Sigmoid colon (tissue), 6 donors: ENCODE measurements at regions not wholly inside any gene's neighbourhood (a gene's known extent, or its start where the extent isn't known, plus 50 kb on each side); places are given as distances from the start of the nearest gene placed in this dataset.

Experiments used
- DNase-seq: peaks from one replicate; pipeline ENCODE4 v3.0.0-alpha.2; 2019
- H3K27ac ChIP-seq, 4 donors: fragments of 200-600 bp; sonication (generic); one replicate each; pipeline ENCODE4 v1.5.1; 2016 to 2019; ENCODE audit warnings: mild to moderate bottlenecking in 1 of 4
- H3K27me3 ChIP-seq, 3 donors: fragments of 200-600 bp; sonication (generic); one replicate each; pipeline ENCODE4 v1.5.1; 2019; ENCODE audit warnings: mild to moderate bottlenecking in 1 of 3
- H3K36me3 ChIP-seq, 4 donors: fragments of 200-600 bp; sonication (generic); one replicate each; pipeline ENCODE4 v1.5.1; 2016 to 2019
- H3K4me1 ChIP-seq, 4 donors: fragments of 200-600 bp; sonication (generic); one replicate each; pipeline ENCODE4 v1.5.1; 2017 to 2019
- H3K4me3 ChIP-seq, 4 donors: fragments of 200-600 bp; sonication (generic); one replicate each; pipeline ENCODE4 v1.5.1; 2017 to 2019; ENCODE audit warnings: mild to moderate bottlenecking in 2 of 4, moderate library complexity in 1 of 4
- H3K9me3 ChIP-seq, 4 donors: fragments of 200-600 bp in 3 of 4; sonication (generic) in 3 of 4; one replicate each; pipeline versions ENCODE4 v1.5.1 to v1.6.1; 2013 to 2019
- EP300 ChIP-seq, 4 donors: sonication (generic); formaldehyde crosslinking; IDR thresholded peaks; one replicate each; pipeline ENCODE4 v1.6.1; 2017; ENCODE audit warnings: antibody characterized with exemption in 4 of 4
- POLR2A ChIP-seq, 2 donors: fragments of 450-650 bp; IDR thresholded peaks; one replicate each; pipeline ENCODE4 v1.6.1; 2016; ENCODE audit warnings: antibody characterized with exemption in 2 of 2, mild to moderate bottlenecking in 2 of 2, moderate library complexity in 2 of 2
- POLR2AphosphoS5 ChIP-seq, 4 donors: sonication (generic); formaldehyde crosslinking; IDR thresholded peaks; one replicate each; pipeline ENCODE4 v1.6.1; 2017; ENCODE audit warnings: antibody characterized with exemption in 4 of 4
- WGBS, 2 donors: extraction: QIAGEN DNeasy Blood & Tissue Kit; methylation state at CpG; one replicate each; pipeline ENCODE4 v1.1.7; 2013; 5-methylcytosine and 5-hydroxymethylcytosine counted together
- intact Hi-C: fragments of 100-400 bp; cut with DNase I; formaldehyde crosslinking; loops from one replicate; pipeline ENCODE4 v1.15.1; 2023
- TF ChIP-seq, protein P1 (sequence below), 4 experiments: fragments of 450-650 bp in 3 of 4; fragments of 200-600 bp in 1 of 4; IDR thresholded peaks; one replicate each; pipeline ENCODE4 v1.5.1; 2016 to 2019; ENCODE audit warnings: antibody characterized with exemption in 4 of 4, mild to moderate bottlenecking in 3 of 4, moderate library complexity in 2 of 4
- donor health status: healthy with polysubstance abuse.
- donor health status: healthy.

DNA sequence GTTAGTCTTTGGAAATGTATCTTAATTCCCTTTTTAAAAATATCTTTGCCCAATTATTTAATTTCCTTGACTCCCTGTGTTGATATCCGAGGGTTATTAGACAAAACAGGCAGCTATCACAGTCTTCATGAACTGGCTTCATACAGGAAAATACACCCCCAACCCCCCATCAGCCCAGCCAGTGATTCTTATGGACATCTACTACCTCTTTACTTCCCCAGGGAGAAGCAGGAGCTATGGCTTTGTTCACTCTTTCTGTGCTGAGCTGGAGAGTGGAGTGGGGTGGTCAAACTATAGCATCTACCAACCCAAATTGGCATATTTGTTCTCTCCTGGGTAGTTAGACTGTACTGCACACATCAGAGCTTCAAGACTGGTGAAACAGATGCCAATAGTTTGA is 134.4 kb upstream of the SLC38A2 start:
- Histone ChIP-seq H3K4me3 (no peak overlapping the region), H3K4me1 (no peaks in the 10 kb centered on the region), H3K9me3 (peaks cover 0 to 7% (median 2%) of the 10 kb centered on the region in 4 donors), H3K27me3 (no peaks in the 10 kb centered on the region), H3K36me3 (no peaks in the 10 kb centered on the region), H3K27ac (no peak overlapping the region)
- WGBS, 2 donors, result 87 to 96% methylated on average over 1 of the region's 1 CpG
- intact Hi-C loops, result no loop called here
- no peak for TF ChIP-seq POLR2AphosphoS5 (IDR thresholded peaks at IDR 0.05)
- no peak for TF ChIP-seq POLR2A (IDR thresholded peaks at IDR 0.05)
- TF ChIP-seq EP300 (IDR thresholded peaks at IDR 0.05), result no peak
- TF ChIP-seq, protein P1, sequence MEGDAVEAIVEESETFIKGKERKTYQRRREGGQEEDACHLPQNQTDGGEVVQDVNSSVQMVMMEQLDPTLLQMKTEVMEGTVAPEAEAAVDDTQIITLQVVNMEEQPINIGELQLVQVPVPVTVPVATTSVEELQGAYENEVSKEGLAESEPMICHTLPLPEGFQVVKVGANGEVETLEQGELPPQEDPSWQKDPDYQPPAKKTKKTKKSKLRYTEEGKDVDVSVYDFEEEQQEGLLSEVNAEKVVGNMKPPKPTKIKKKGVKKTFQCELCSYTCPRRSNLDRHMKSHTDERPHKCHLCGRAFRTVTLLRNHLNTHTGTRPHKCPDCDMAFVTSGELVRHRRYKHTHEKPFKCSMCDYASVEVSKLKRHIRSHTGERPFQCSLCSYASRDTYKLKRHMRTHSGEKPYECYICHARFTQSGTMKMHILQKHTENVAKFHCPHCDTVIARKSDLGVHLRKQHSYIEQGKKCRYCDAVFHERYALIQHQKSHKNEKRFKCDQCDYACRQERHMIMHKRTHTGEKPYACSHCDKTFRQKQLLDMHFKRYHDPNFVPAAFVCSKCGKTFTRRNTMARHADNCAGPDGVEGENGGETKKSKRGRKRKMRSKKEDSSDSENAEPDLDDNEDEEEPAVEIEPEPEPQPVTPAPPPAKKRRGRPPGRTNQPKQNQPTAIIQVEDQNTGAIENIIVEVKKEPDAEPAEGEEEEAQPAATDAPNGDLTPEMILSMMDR (IDR thresholded peaks at IDR 0.05), result no peak
- DNase-seq, result no peak

DNA sequence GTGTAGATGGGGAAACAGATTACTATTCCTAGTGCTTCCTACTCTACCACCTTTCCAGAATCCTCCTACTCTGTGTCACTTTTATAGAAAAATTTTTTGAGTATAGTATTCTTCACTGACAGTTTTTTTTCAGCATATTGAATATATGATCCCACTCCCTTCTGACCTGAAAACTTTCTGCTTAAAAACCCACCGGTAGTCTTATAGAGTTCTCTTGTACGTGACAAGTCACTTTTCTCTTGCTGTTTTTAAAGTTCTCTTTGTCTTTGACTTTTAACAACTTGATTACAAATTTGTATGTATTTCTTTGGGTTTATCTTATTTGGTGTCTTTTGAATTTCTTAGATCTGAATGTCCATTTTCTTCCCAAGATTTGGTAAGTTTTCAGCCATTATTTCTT is 133.6 kb upstream of the SLC38A2 start:
- Histone ChIP-seq H3K9me3 (peaks cover 0 to 7% (median 2%) of the 10 kb centered on the region in 4 donors), H3K27ac (no peak overlapping the region), H3K27me3 (no peaks in the 10 kb centered on the region), H3K4me1 (no peaks in the 10 kb centered on the region), H3K36me3 (no peaks in the 10 kb centered on the region), H3K4me3 (no peak overlapping the region)
- no peak for DNase-seq
- 96 to 99% methylated on average over 2 of the region's 2 CpGs for WGBS, 2 donors
- TF ChIP-seq POLR2A (IDR thresholded peaks at IDR 0.05), result no peak
- TF ChIP-seq EP300 (IDR thresholded peaks at IDR 0.05), result no peak
- TF ChIP-seq, protein P1 (IDR thresholded peaks at IDR 0.05), result no peak
- no peak for TF ChIP-seq POLR2AphosphoS5 (IDR thresholded peaks at IDR 0.05)
- intact Hi-C loops, result no loop called here

DNA sequence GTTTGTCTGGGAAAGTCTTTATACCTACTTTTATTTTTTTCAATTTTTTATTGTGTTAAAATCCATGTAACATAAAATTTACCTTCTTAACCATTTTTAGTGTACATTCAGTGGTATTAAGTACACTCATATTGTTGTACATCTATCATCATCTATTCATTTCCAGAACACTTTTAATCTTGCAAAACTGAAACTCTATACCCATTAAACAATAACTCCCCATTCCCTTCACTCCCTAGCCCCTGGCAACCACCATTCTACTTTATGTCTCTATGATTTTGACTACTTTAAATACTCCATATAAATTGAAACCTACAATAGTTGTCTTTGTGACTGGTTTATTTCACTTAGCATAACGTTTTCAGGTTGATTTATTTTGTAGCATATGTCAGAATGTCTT is 131.9 kb upstream of the SLC38A2 start:
- H3K9me3 ChIP-seq, result peaks cover 0 to 7% (median 2%) of the 10 kb centered on the region in 4 donors
- WGBS, 2 donors, result 62 to 72% methylated on average over 1 of the region's 1 CpG
- H3K27me3 ChIP-seq, result no peaks in the 10 kb centered on the region
- H3K4me1 ChIP-seq, result no peaks in the 10 kb centered on the region
- TF ChIP-seq EP300 (IDR thresholded peaks at IDR 0.05) (no peak), POLR2AphosphoS5 (IDR thresholded peaks at IDR 0.05) (no peak)
- TF ChIP-seq, protein P1 (IDR thresholded peaks at IDR 0.05), result no peak
- H3K4me3 ChIP-seq, result no peak overlapping the region
- no peak overlapping the region for H3K27ac ChIP-seq
- intact Hi-C loops, result no loop called here
- H3K36me3 ChIP-seq, result no peaks in the 10 kb centered on the region
- DNase-seq, result no peak

DNA sequence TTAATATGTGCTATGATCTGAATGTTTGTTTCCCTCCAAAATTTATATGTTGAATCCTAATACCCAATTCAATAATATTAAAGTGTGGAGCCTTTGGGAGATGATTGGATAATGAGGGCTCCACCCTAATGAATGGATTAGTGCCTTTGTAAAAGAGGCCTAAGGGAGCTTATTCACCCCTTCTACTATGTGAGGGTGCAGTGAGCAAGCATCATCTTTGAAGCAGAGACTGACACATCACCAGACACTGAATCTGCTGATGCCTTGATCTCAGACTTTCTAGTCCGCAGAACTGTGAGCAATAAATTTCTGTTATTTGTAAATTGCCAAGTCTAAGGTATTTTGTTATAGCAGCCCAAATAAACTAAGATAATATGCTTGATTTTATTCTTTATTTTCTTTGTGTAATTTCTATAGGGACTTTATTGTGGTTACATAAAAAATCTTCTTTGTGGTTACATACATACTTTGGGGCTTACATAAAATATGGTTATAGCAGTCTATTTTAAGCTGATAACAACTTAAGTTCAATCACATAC is 131.1 kb upstream of the SLC38A2 start:
- no peak for TF ChIP-seq POLR2AphosphoS5 (IDR thresholded peaks at IDR 0.05)
- TF ChIP-seq, protein P1 (IDR thresholded peaks at IDR 0.05), result no peak
- TF ChIP-seq EP300 (IDR thresholded peaks at IDR 0.05), result no peak
- no peak for TF ChIP-seq POLR2A (IDR thresholded peaks at IDR 0.05)
- intact Hi-C loops, result no loop called here
- peaks cover 0 to 7% (median 2%) of the 10 kb centered on the region in 4 donors for H3K9me3 ChIP-seq
- DNase-seq, result no peak
- H3K4me1 ChIP-seq, result no peaks in the 10 kb centered on the region
- WGBS, 2 donors, result 94 to 96% methylated on average over 1 of the region's 1 CpG
- no peaks in the 10 kb centered on the region for H3K36me3 ChIP-seq
- H3K27me3 ChIP-seq, result no peaks in the 10 kb centered on the region
- H3K27ac ChIP-seq, result no peak overlapping the region
- H3K4me3 ChIP-seq, result no peak overlapping the region

DNA sequence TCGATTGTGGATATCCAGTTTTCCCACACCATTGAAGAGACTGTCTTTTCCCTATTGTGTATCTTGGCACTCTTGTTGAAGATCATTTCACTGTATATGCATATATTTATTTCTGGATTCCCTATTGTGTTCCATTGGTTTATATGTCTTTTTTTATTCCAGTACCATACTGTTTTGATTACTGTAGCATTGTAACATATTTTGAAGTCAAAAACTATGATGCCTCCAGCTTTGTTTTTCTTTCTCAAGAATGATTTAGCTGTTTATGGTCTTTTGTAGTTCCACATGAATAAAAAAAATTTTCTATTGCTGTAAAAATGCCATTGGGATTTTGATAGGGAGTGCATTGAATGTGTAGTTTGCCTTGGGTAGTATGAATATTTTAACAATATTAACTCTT is 128.1 kb upstream of the SLC38A2 start:
- Histone ChIP-seq H3K4me3 (no peak overlapping the region), H3K9me3 (no peaks in the 10 kb centered on the region), H3K27ac (no peak overlapping the region), H3K4me1 (no peaks in the 10 kb centered on the region), H3K27me3 (no peaks in the 10 kb centered on the region), H3K36me3 (no peaks in the 10 kb centered on the region)
- intact Hi-C loops, result no loop called here
- 94 to 98% methylated on average over 1 of the region's 1 CpG for WGBS, 2 donors
- DNase-seq, result no peak
- no peak for TF ChIP-seq EP300 (IDR thresholded peaks at IDR 0.05)
- no peak for TF ChIP-seq POLR2AphosphoS5 (IDR thresholded peaks at IDR 0.05)
- TF ChIP-seq, protein P1 (IDR thresholded peaks at IDR 0.05), result no peak
- no peak for TF ChIP-seq POLR2A (IDR thresholded peaks at IDR 0.05)
